ENCODE measurements at regions not wholly inside any gene's neighbourhood (a gene's known extent, or its start where the extent isn't known, plus 50 kb on each side); places are given as distances from the start of the nearest gene placed in this dataset.
"Not testable (repeated sequence)": the region's sequence is repeated elsewhere in the genome, so short reads cannot be mapped to it uniquely, and the experiment has no call there.

DNA sequence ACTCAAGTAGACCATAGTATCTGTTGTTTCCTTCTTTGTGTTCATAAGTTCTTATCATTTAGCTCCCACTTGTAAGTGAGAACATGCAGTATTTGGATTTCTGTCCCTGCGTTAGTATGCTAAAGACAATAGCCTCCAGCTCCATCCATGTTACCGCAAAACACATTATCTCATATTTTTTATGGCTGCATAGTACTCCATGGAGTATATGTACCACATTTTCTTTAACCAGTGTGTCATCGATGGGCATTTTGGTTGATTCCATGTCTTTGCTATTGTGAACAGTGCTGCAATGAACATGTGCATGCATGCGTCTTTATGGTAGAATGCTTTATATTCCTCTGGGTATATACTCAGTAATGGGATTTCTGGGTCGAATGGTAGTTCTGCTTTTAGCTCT lies 148.1 kb upstream of the IRS2 start:
- DNase-seq = not testable (repeated sequence)

GRCh38 chr13:109933476-109933875 lies 147.1 kb upstream of the IRS2 start:
- DNase-seq = no peak

DNA sequence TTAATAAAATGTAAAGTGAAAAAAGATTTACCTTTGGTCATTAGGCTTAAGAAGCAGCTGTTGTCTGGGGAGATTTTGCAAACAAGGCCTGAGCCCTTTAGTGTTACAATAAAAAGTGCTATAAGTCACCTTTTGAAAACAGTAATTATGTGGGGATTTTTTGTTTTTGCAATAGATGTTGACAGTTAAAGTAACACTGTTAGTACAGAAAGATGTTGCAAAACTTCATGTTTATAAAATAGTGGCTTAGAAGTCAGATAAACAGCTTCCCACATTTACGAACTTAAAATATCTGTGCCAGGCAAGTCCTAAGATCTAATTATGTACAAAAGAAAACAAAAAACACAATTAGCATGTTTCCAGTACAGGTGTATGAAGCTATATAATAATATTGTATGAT lies 138.0 kb upstream of the IRS2 start:
- DNase-seq = no peak

GRCh38 chr13:109922518-109922917 lies 136.1 kb upstream of the IRS2 start:
- DNase-seq = no peak

DNA sequence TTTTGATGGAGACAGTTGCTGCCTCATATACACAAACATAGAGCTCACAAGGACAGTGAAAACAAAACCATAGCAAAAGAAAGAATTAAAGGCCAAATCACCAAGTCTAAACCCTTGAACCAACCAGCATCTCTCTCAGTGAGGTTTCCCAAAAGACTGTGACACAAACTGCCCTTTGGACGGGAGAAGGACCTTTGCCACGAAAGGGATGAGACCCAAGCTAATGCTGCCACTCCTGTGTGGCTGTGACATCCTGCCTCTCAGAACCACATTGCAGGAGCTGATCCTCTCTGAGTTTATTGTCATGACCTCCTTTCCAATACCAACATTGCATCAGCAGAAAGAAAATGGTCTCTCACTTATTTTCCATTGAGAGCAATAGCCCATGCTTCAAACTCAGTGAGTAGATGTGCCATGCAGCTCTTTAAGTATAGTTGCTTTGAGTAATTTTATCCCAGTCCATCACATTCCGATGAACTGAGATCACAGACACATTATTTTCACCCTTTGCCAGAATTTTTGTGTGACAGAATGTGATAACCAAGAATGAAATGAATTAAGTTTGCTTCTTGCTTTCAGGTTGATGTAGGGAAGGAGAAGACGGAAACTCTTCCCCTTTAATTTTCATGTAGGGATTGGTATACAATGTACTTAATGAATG lies 133.5 kb upstream of the IRS2 start:
- DNase-seq = no peak

DNA sequence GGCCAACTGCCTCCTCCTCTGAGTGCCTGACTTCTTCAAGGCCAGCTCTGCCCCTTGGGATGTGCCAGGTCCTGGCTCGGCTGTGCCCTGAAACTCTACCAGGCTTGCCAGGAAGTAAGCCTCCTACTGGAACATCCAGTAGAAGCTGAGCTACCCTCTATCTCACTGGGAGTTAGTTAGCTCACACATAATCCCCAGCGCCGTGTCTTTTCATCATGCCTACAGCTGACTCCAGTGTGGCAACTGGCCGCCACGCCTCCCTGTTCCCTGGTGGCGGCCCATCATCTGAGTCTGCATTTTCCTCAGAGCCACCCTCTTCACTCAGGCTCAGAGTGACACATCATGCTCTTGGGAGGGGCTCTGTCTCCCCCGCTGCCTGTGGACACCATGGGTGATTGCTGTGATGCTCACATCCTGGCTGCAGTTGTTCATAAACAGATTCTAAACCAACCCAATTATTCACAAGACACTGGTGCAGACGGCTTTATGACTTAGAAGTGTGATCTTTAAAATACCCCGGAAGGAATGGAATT lies 131.9 kb upstream of the IRS2 start:
- DNase-seq = no peak

DNA sequence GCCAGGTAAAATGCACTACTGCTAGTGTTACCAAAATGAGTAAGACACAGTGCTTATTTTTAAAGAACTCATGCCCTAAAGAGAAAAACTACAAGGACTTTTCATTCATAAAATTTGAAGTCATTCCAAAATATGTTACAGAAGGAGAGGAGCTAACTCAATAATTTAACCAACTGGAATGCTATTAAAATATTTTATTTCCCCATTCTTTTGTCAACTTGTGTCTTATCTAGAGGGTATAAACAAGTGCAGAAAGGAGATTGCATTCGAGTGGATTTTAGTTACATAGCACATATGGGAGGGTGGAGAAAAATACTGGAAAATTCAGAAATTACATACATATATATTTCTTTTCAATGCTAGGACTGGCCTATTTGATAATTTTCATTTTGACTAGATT lies 131.0 kb upstream of the IRS2 start:
- DNase-seq = no peak

GRCh38 chr13:109913936-109914510 lies 127.6 kb upstream of the IRS2 start:
- no peak for DNase-seq

DNA sequence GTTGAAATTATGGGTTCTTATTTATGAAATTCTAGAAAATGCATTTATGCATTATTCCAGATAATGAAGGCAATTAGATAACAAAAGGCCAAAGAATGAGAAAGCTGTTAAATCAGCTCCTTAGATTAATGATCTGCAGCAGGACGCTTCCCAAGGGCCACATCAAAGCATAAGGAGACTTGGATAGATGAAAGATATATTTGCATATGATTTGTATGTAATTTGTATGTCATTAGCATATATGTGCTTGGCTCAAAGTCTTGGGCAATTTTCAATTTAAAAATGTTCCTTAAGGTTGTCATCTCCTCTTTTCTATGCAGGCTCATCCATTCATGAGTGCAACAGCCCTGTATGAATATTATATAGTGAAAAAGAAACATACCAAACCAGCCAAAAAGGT lies 126.8 kb upstream of the IRS2 start:
- no peak for DNase-seq

GRCh38 chr13:109910194-109910593 lies 123.8 kb upstream of the IRS2 start:
- no peak for DNase-seq

- no peak for DNase-seq
These were observed 120.6 kb upstream of the IRS2 start for GRCh38 chr13:109906976-109907375.

GRCh38 chr13:109904218-109904617 lies 117.8 kb upstream of the IRS2 start:
- DNase-seq = no peak

DNA sequence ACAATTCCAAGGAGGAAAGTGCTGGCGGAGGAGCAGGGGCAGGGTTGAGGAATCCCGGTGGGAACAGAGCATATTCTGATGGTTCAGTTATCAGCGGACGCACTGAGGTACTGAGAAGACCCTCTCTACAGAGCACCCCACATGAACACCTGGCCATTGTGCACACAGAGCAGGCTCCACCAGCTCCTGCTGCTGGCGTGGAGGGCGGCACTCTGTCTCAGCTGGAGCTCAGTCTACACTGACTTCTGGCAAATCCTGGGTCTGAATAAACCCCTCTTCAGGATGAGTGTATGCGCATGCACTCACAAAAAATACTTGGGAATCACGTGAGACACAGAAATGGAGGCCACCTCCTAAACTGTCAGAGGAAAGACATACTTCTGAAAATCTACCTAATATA lies 114.4 kb upstream of the IRS2 start:
- DNase-seq = no peak

GRCh38 chr13:109900320-109900719 lies 113.9 kb upstream of the IRS2 start:
- DNase-seq = no peak

GRCh38 chr13:109899748-109900147 lies 113.4 kb upstream of the IRS2 start:
- DNase-seq = no peak

DNA sequence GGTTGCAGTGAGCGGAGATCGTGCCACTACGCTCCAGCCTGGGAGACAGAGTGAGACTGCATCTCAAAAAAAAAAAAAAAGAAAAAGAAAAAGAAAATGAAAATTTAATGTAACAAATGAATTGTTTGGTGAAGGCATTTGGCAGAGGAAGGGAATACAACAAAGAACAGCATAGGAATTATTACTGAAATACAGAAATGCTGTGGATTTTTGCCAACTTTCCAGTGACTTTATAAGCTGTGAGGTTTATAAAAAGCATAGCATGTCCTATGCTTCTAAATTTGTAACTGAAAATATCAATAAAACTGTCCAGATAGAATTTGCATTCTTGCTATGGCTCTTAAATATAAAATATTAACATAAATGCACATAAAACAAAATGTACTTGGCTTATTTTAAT lies 112.9 kb upstream of the IRS2 start:
- no peak for DNase-seq

DNA sequence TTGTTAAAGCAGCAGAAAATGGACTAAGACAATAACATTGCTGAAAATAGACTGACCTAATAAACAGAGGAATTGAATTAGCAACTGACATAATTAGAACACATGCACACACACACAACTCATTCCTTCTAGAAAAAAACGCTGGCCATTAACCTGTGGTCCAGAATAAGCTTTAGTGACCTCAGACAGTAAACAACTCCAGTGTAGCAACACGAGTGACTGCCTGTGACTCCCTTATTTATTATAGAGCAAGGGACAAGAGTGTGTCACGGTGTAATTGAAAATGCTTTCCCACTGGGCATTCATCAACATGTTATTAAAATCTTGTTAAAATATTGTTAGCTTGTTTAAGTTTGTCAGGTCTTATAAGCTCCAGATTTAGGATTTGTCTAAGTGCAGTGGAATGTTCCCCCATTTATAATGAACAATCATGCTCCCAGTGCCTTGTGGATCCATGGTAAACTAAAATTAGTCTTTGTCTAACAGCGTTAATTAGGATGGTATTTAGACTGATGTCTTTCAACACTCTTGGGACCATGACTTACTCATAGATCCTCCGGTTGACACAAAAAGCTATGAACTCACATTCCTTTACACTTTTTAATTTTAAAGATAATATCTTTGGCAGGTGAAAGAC lies 111.7 kb upstream of the IRS2 start:
- DNase-seq = no peak

DNA sequence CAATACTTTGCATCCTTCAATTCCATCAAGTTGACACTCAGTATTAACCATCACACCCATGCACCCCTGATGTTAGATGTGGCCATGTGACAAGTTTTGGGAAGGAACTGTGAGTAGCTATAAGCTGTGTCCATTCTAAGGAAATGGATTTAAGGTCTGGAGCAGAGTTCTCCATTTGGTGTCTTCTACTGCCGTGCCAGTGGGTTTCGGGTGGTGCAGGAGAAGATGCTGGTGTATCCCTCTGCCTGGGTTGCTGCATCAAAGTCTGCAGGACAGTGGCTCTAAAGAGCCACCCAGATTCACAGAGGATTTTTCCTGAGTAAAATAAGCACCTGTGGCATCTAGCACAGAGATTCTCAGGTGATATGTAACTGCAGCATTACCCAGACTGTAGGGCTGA lies 105.7 kb upstream of the IRS2 start:
- DNase-seq = no peak

GRCh38 chr13:109885235-109885634 lies 98.9 kb upstream of the IRS2 start:
- DNase-seq = no peak

DNA sequence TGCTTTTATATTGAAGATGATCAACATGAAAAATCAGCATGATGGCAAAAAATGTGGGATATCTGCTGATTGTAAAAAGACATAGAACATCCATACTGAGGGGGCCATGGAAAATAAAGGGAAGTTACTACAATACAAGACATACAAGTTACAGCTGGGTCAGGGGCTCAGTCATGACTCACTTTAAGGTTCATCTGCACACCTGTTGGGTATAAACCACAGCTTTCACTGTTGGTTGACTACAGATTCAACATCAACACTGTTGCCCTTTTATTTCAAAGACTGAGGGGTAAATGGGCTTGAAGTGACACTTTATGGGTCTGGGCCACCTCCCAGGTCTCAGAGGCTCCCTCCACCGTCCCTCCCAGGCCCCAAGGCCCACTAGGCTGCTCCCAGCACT lies 98.1 kb upstream of the IRS2 start:
- no peak for DNase-seq

DNA sequence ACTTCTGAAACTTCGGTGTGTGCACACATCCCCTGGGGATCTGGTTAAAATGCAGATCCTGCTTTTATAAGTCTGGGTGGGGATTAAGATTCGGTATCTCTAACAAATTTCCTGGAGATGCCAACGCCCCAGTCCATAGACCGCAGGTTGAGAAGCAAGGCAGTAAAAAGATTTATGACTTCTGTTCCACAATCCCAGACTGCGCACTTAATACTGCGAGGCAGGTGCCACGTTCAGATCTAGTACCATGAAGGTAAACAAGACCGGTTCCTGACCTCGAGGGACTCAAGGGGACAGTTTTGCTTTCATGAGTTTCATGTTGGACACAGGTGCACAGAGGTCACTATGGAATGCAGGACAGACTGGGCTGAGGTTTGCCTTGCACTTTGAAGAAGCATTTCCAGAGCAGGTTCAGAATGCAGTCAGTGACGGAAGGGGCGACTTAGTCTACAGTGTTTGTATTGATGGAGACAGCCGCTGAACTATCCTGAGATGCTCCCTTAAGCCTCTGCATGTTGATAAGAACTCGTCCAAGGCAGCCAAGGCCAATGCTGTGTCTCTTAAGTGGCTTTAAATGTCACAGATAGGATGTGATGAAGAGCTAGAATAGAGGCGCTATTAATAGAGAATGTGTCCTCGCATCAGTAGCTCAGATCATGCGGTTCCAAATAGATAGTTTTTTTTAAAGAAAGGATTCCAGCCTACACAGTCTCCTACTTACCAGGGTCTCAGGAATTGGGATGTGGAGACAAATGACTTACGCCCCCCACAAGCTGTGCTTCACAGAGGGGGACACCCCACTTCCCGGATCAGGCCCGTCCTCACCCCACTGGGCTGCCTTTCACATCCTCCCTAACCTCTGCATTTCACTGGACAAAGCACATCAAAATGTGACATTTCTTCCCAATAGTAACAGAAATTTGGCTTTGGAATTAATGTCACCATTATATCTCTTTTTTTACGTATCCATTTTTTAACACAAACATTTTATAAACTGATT lies 97.1 kb upstream of the IRS2 start:
- no peak for DNase-seq

- DNase-seq = no peak
These were observed 95.7 kb upstream of the IRS2 start for GRCh38 chr13:109881961-109882558.

DNA sequence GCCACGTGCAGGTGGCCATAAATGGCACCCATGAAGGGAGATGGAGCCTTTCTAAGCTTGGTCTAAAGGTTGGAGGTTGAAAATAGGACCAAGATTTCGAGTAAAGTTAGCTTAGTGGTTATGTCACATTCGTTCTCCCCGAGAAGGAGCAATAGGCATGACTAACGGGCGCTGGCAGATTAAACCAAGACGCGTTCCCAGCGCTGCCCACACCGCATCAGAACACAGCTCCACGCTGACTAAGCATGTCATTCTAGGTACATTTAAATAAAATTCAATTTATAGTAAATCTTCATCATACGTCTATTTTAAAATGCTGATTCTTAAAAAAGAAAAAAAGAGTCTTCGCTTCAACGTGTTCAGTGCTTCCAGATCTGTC lies 95.0 kb upstream of the IRS2 start:
- DNase-seq = no peak

Measured in stimulated activated CD4-positive, alpha-beta T cell treated with anti-CD3 and anti-CD28 coated beads, Interleukin-15, amount 100 ng/mL, for 24 hours (primary cell).